Esophagus muscularis mucosa (tissue), 3 donors: ENCODE measurements at regions not wholly inside any gene's neighbourhood (a gene's known extent, or its start where the extent isn't known, plus 50 kb on each side); places are given as distances from the start of the nearest gene placed in this dataset.

Experiments
- POLR2A ChIP-seq: fragments of 450-650 bp; IDR thresholded peaks from one replicate; pipeline ENCODE4 v1.6.1; 2017; ENCODE audit warnings: antibody characterized with exemption, moderate library complexity, mild to moderate bottlenecking, low read depth
- TF ChIP-seq, protein P1 (sequence below), 3 experiments: fragments of 200-600 bp in 2 of 3; fragments of 450-650 bp in 1 of 3; sonication (generic) in 2 of 3; IDR thresholded peaks; one replicate each; pipeline ENCODE4 v1.5.1; 2017 to 2019; ENCODE audit warnings: antibody characterized with exemption in 3 of 3, mild to moderate bottlenecking in 2 of 3, moderate library complexity in 1 of 3

- TF ChIP-seq, protein P1, sequence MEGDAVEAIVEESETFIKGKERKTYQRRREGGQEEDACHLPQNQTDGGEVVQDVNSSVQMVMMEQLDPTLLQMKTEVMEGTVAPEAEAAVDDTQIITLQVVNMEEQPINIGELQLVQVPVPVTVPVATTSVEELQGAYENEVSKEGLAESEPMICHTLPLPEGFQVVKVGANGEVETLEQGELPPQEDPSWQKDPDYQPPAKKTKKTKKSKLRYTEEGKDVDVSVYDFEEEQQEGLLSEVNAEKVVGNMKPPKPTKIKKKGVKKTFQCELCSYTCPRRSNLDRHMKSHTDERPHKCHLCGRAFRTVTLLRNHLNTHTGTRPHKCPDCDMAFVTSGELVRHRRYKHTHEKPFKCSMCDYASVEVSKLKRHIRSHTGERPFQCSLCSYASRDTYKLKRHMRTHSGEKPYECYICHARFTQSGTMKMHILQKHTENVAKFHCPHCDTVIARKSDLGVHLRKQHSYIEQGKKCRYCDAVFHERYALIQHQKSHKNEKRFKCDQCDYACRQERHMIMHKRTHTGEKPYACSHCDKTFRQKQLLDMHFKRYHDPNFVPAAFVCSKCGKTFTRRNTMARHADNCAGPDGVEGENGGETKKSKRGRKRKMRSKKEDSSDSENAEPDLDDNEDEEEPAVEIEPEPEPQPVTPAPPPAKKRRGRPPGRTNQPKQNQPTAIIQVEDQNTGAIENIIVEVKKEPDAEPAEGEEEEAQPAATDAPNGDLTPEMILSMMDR (IDR thresholded peaks at IDR 0.05), result peak; percentile 53 to 63 (median 53)
- no peak for TF ChIP-seq POLR2A
Measured at GRCh38 chr4:52376132-52376704, 282.9 kb downstream of the USP46 start.
